ENCODE measurements at regions not wholly inside any gene's neighbourhood (a gene's known extent, or its start where the extent isn't known, plus 50 kb on each side); places are given as distances from the start of the nearest gene placed in this dataset.

DNA sequence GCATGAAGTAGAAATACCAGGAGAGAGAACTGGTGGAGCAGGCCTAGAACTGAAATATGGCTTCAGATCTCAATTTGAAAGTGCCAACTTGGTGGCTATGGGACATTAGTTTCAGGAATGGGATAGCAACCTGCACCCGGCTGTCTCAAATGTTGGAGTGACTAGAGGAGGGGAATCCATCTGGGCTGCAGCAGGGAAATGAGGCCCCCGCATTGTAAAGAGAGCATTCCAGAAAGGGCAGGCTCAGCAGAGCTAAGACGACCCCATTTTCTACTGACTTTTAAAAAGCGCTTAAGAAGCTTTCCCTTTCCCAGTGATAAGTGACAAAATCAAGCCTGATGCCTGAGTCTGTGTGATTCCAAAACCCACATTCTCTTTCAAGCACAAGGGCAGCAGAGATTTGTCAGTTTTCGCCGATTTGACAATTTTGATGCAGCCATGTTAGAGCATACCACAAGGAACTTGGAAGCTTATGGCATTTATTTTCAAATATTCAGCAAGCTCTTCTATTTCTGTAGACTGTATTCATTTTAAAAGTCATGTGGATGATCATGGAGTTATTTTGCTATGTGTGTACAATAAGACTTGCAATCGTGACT lies 119.8 kb upstream of the ARHGAP28 start:
- no peak for DNase-seq (ENCODE audit: low spot score)
- TF ChIP-seq CTCF (IDR thresholded peaks at IDR 0.05; ENCODE audit: extremely low read depth, missing control alignments) = no peak

- no peak for TF ChIP-seq CTCF (IDR thresholded peaks at IDR 0.05; ENCODE audit: extremely low read depth, missing control alignments)
- no peak for DNase-seq (ENCODE audit: low spot score)
Observed at GRCh38 chr18:6610466-6610865, 119.0 kb upstream of the ARHGAP28 start.

DNA sequence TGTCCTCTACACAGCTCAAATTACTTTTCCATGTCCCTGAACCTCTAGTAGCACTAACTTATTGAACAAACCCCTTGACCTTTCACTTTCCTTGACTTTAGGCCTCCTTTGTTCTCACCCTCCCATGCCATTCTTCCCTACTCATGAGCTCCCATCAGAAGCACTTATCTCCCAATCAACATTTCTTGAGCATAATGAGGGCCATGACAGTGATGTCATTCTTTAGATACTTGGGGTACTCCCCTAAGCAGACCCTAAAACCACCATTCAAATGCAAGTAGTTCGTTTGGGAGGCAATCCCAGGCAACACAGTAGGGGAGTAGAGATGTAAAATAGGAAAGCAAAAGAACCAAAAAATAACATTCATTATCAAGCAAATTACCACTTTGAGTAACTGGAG lies 115.9 kb upstream of the ARHGAP28 start:
- no peak for DNase-seq (ENCODE audit: low spot score)
- TF ChIP-seq CTCF (IDR thresholded peaks at IDR 0.05; ENCODE audit: extremely low read depth, missing control alignments) = no peak

GRCh38 chr18:6614952-6615351 lies 114.6 kb upstream of the ARHGAP28 start:
- TF ChIP-seq CTCF (IDR thresholded peaks at IDR 0.05; ENCODE audit: extremely low read depth, missing control alignments) = no peak

GRCh38 chr18:6616981-6617380 lies 112.5 kb upstream of the ARHGAP28 start:
- no peak for DNase-seq (ENCODE audit: low spot score)
- TF ChIP-seq CTCF (IDR thresholded peaks at IDR 0.05; ENCODE audit: extremely low read depth, missing control alignments) = no peak

More at GRCh38 chr18:6614952-6615351, 114.6 kb upstream of the ARHGAP28 start:
- no peak for DNase-seq (ENCODE audit: low spot score)

- TF ChIP-seq CTCF (IDR thresholded peaks at IDR 0.05; ENCODE audit: extremely low read depth, missing control alignments) = no peak
- DNase-seq (ENCODE audit: low spot score) = no peak
Observed at GRCh38 chr18:6621437-6621836, 108.1 kb upstream of the ARHGAP28 start.

DNA sequence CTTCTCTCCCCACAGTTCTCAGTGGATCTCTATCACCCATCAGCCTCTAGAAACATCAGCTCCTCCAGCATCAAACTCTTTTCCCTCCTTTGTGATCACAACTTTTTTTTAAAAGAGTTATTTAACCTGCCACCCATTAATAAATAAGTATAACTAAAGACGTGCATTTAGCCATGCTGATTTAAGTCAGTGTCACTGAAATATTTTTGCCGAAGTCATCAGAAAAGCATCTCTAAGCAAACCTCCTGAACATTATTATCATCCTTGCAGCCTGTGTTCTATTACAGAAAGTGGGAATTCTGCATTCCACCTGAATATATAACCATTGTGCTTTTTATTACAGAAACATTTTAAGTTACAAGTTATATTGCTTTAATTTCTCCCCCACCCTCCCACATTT lies 106.2 kb upstream of the ARHGAP28 start:
- no peak for DNase-seq (ENCODE audit: low spot score)
- no peak for TF ChIP-seq CTCF (IDR thresholded peaks at IDR 0.05; ENCODE audit: extremely low read depth, missing control alignments)

Data from GM20000 (cell line).